GM12878 (cell line): ENCODE measurements at regions not wholly inside any gene's neighbourhood (a gene's known extent, or its start where the extent isn't known, plus 50 kb on each side); places are given as distances from the start of the nearest gene placed in this dataset.

Source experiments
- ATAC-seq: fragments of 200-7000 bp; cut with Tn5 transposase; 3 replicates; pipeline ENCODE4 v1.9.1; 2020; ENCODE audit warnings: mild to moderate bottlenecking, moderate library complexity
- BruUV-seq: library from RNA; stranded (reverse); fragments of 400-500 nt; replicated peaks from 2 replicates; lab custom pipeline; 2021; lab: Mats Ljungman, UMichigan
- CTCF ChIA-PET: fragments of 300-600 bp; sonication (Branson Sonifier 250); formaldehyde crosslinking; extraction: SDS; loops from one replicate; lab custom pipeline; 2021; ENCODE audit warnings: inconsistent platforms; lab: Yijun Ruan, JAX
- POLR2A ChIA-PET: fragments of 350-600 bp; formaldehyde crosslinking; extraction: SDS; loops from one replicate; lab custom pipeline; 2021; ENCODE audit warnings: inconsistent platforms; lab: Charles Lee
- RAD21 ChIA-PET: fragments of 300-600 bp; sonication (Branson Sonifier 250); formaldehyde crosslinking; loops from one replicate; lab custom pipeline; 2023; ENCODE audit warnings: antibody characterized with exemption; ENCODE audit not compliant: unreplicated experiment; lab: Charles Lee
- SMC1A ChIA-PET: fragments of 300-600 bp; sonication (Branson Sonifier 250); formaldehyde crosslinking; loops from one replicate; lab custom pipeline; 2023; ENCODE audit not compliant: unreplicated experiment, uncharacterized antibody; lab: Charles Lee
- DNase-seq: peaks from one replicate; pipeline ENCODE4 v3.0.0-alpha.2; 2011; ENCODE audit warnings: low read depth, low spot score
- FAIRE-seq: peaks from 3 replicates; lab custom pipeline; 2011; peaks lifted over from hg19 to GRCh38; lab: Jason Lieb, UNC
- H2AFZ ChIP-seq: 2 replicates; pipeline ENCODE4 v1.6.0; 2011; ENCODE audit warnings: low read depth, low read length, control low read depth; ENCODE audit not compliant: control insufficient read depth
- H3K27ac ChIP-seq: 2 replicates; pipeline ENCODE4 v1.5.1; 2011; ENCODE audit warnings: control low read depth; ENCODE audit not compliant: control insufficient read depth, insufficient read depth
- H3K27me3 ChIP-seq, 2 experiments: replicated peaks in 1 of 2; 2 replicates each; pipeline versions ENCODE4 v1.6.0 to v1.6.1; 2011; ENCODE audit warnings: low read length in 1 of 2; ENCODE audit not compliant: control insufficient read depth in 2 of 2, insufficient read depth in 2 of 2
- H3K36me3 ChIP-seq, 2 experiments: 2 replicates each; pipeline ENCODE4 v1.5.1; 2011; ENCODE audit warnings: low read length in 1 of 2; ENCODE audit not compliant: control insufficient read depth in 2 of 2, insufficient read depth in 2 of 2
- H3K4me1 ChIP-seq: 2 replicates; pipeline ENCODE4 v1.6.1; 2011; ENCODE audit warnings: mild to moderate bottlenecking, low read length, moderate library complexity, mixed read lengths; ENCODE audit not compliant: control insufficient read depth, insufficient read depth
- H3K4me2 ChIP-seq: 2 replicates; pipeline ENCODE4 v1.6.0; 2011; ENCODE audit warnings: control low read depth; ENCODE audit not compliant: control insufficient read depth, insufficient read depth
- H3K4me3 ChIP-seq: fragments of 200-600 bp; sonication (generic); 2 replicates; pipeline ENCODE4 v1.5.1; 2016
- H3K79me2 ChIP-seq: 2 replicates; pipeline ENCODE4 v1.6.0; 2011; ENCODE audit warnings: low read length; ENCODE audit not compliant: control insufficient read depth, insufficient read depth
- H3K9ac ChIP-seq: 2 replicates; pipeline ENCODE4 v1.8.0; 2011; ENCODE audit warnings: low read length, control low read depth, mixed read lengths; ENCODE audit not compliant: control insufficient read depth, insufficient read depth
- H3K9me3 ChIP-seq: replicated peaks from 3 replicates; pipeline ENCODE4 v1.5.1; 2011; ENCODE audit warnings: mild to moderate bottlenecking, low read length; ENCODE audit not compliant: control insufficient read depth, insufficient read depth
- H4K20me1 ChIP-seq: 2 replicates; pipeline ENCODE4 v1.6.0; 2011; ENCODE audit not compliant: control insufficient read depth, insufficient read depth
- CEBPB ChIP-seq, 2 experiments: fragments of 150-350 bp in 1 of 2; IDR thresholded peaks; 2 replicates each; pipeline ENCODE4 v1.6.1; 2012 to 2014; ENCODE audit warnings: low read depth in 2 of 2, low read length in 2 of 2, borderline replicate concordance in 1 of 2, inconsistent platforms in 1 of 2
- CREB1 ChIP-seq: IDR thresholded peaks from 2 replicates; pipeline ENCODE4 v1.6.1; 2012; ENCODE audit warnings: low read depth, mild to moderate bottlenecking, inconsistent platforms
- MEF2B ChIP-seq: fragments of 450-650 bp; IDR thresholded peaks from 2 replicates; pipeline ENCODE4 v1.6.1; 2018; ENCODE audit warnings: mild to moderate bottlenecking, moderate library complexity; ENCODE audit not compliant: partially characterized antibody, poor library complexity, severe bottlenecking
- RB1 ChIP-seq: fragments of 450-650 bp; formaldehyde crosslinking; IDR thresholded peaks from 2 replicates; pipeline ENCODE4 v1.6.1; 2017; ENCODE audit warnings: mild to moderate bottlenecking, borderline replicate concordance
- WGBS: methylation state at CpG from one replicate; pipeline ENCODE4 v1.1.6; 2016; ENCODE audit warnings: low lambda C conversion rate; ENCODE audit not compliant: insufficient replicate concordance, insufficient coverage; ENCODE audit errors: missing lambda C conversion rate; 5-methylcytosine and 5-hydroxymethylcytosine counted together
- in situ Hi-C: fragments of 300-500 bp; cut with MboI; formaldehyde crosslinking; loops from 9 replicates; pipeline ENCODE4 v1.14.3; 2018; ENCODE audit warnings: mixed read lengths
- intact Hi-C: fragments of 100-400 bp; cut with micrococcal nuclease; formaldehyde crosslinking; loops from one replicate; pipeline ENCODE4 v1.14.2; 2022; ENCODE audit not compliant: unreplicated experiment
- TF ChIP-seq, protein P1 (sequence below): fragments of 450-650 bp; IDR thresholded peaks from 2 replicates; pipeline ENCODE4 v1.6.1; 2017; ENCODE audit warnings: low read depth, mild to moderate bottlenecking, moderate library complexity
- TF ChIP-seq, protein P2 (sequence below): fragments of 450-650 bp; IDR thresholded peaks from 2 replicates; pipeline ENCODE4 v1.6.1; 2018; ENCODE audit warnings: borderline replicate concordance, mild to moderate bottlenecking; ENCODE audit not compliant: partially characterized antibody

DNA sequence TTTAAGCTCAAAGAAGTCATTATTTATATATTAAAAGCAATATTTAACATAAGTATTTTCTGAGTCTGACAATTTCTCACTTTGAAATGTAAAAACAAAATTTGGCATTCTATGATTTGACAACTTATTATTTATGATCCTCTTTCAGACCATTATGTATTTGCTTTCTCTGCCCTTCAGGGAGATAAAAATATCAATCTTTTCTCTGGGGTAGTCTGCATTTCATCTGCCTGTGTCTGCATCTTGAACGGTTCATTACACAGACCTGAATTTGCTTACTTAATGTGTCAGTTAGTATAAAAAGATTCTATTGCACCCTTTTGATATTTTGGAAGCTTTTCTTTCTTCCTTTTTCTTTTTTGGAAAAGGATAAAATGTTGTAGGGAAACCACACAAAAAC lies 354.0 kb upstream of the RGS17 start:
- H3K27ac ChIP-seq, result no peak overlapping the region
- BruUV-seq, result no TSS peak
- FAIRE-seq (no peak), DNase-seq (no peak), ATAC-seq (no peak)
- H3K9me3 ChIP-seq, result no peaks in the 10 kb centered on the region
- no peaks in the 10 kb centered on the region for H3K79me2 ChIP-seq
- no peaks in the 10 kb centered on the region for H3K4me1 ChIP-seq
- no peaks in the 10 kb centered on the region for H3K27me3 ChIP-seq
- intact Hi-C loops, result no loop called here
- RAD21 ChIA-PET, result no interaction called here
- CTCF ChIA-PET, result interaction anchor here (0.8 to 1.2 kb wide), 2 partner anchors 9 to 13 kb away, joined by 3 to 4 read pairs; no protein-coding TSS in a partner anchor
- H3K36me3 ChIP-seq, result no peaks in the 10 kb centered on the region
- H3K9ac ChIP-seq, result no peak overlapping the region
- SMC1A ChIA-PET, result no interaction called here
- TF ChIP-seq, protein P1, sequence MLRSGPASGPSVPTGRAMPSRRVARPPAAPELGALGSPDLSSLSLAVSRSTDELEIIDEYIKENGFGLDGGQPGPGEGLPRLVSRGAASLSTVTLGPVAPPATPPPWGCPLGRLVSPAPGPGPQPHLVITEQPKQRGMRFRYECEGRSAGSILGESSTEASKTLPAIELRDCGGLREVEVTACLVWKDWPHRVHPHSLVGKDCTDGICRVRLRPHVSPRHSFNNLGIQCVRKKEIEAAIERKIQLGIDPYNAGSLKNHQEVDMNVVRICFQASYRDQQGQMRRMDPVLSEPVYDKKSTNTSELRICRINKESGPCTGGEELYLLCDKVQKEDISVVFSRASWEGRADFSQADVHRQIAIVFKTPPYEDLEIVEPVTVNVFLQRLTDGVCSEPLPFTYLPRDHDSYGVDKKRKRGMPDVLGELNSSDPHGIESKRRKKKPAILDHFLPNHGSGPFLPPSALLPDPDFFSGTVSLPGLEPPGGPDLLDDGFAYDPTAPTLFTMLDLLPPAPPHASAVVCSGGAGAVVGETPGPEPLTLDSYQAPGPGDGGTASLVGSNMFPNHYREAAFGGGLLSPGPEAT, result no peak
- TF ChIP-seq, protein P2, sequence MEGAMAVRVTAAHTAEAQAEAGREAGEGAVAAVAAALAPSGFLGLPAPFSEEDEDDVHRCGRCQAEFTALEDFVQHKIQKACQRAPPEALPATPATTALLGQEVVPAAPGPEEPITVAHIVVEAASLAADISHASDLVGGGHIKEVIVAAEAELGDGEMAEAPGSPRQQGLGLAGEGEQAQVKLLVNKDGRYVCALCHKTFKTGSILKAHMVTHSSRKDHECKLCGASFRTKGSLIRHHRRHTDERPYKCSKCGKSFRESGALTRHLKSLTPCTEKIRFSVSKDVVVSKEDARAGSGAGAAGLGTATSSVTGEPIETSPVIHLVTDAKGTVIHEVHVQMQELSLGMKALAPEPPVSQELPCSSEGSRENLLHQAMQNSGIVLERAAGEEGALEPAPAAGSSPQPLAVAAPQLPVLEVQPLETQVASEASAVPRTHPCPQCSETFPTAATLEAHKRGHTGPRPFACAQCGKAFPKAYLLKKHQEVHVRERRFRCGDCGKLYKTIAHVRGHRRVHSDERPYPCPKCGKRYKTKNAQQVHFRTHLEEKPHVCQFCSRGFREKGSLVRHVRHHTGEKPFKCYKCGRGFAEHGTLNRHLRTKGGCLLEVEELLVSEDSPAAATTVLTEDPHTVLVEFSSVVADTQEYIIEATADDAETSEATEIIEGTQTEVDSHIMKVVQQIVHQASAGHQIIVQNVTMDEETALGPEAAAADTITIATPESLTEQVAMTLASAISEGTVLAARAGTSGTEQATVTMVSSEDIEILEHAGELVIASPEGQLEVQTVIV, result no peak
- no peak overlapping the region for H2AFZ ChIP-seq
- POLR2A ChIA-PET, result no interaction called here
- H3K4me2 ChIP-seq, result no peak overlapping the region
- in situ Hi-C loops, result no loop called here
- no peaks in the 10 kb centered on the region for H4K20me1 ChIP-seq
- no peak overlapping the region for H3K4me3 ChIP-seq
- 14% methylated on average over 1 of the region's 1 CpG for WGBS

DNA sequence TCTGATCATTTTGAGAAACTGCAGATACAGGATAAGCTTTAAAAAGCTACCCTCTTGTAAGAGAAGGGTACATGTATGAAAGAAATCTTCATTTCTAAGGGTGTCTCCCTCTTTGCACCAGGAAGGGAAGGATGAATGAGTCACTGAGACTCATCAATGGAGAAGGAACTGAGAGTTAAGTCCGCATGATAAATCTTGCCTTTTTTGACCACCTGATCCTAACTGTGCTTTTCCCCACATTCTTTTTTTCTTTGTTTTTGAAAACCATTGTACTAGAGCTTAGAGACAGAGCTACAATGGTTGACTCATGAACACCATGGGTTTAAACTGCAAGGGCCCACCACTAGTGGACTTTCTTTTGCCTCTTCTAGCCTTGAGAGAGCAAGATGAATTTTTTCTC lies 353.0 kb upstream of the RGS17 start:
- ATAC-seq, result no peak
- CTCF ChIA-PET, result interaction anchor here (0.8 kb wide), 1 partner anchor 8 kb away, joined by 3 read pairs; no protein-coding TSS in a partner anchor
- H3K27me3 ChIP-seq, result no peaks in the 10 kb centered on the region

More for the DNA sequence above, 353.0 kb upstream of the RGS17 start:
- Histone ChIP-seq H3K9me3 (no peaks in the 10 kb centered on the region), H4K20me1 (no peaks in the 10 kb centered on the region), H3K4me1 (no peaks in the 10 kb centered on the region), H3K36me3 (no peaks in the 10 kb centered on the region), H2AFZ (no peak overlapping the region), H3K4me3 (no peak overlapping the region), H3K27ac (no peak overlapping the region), H3K4me2 (no peak overlapping the region), H3K79me2 (no peaks in the 10 kb centered on the region)
- intact Hi-C loops, result no loop called here
- BruUV-seq, result no TSS peak
- ChIA-PET POLR2A (no interaction called here), SMC1A (no interaction called here), RAD21 (no interaction called here)
- 58% methylated on average over 1 of the region's 1 CpG for WGBS
- DNase-seq, result no peak
- FAIRE-seq, result no peak
- no peak for TF ChIP-seq CREB1
- TF ChIP-seq MEF2B, result no peak
- TF ChIP-seq RB1, result no peak
- TF ChIP-seq CEBPB (IDR thresholded peaks at IDR 0.05; ENCODE audit: borderline replicate concordance in 1 of 2, low read depth in 2 of 2, low read length in 2 of 2), result no peak
- TF ChIP-seq, all 136 proteins: peak for 0
- in situ Hi-C loops, result no loop called here
- no peak overlapping the region for H3K9ac ChIP-seq
